ENCODE measurements at regions not wholly inside any gene's neighbourhood (a gene's known extent, or its start where the extent isn't known, plus 50 kb on each side); places are given as distances from the start of the nearest gene placed in this dataset.

- Histone ChIP-seq H2BK120ac (replicated peaks; ENCODE audit: low read depth, low read length) (no peak overlapping the region), H3K56ac (replicated peaks; ENCODE audit: insufficient read length, low read depth, low read length) (no peak overlapping the region), H2BK5ac (ENCODE audit: low read depth, low read length) (no peak overlapping the region), H3K4me3 (ENCODE audit: extremely low read depth in 1 of 4, insufficient read depth in 2 of 4, low read depth in 3 of 4, low read length in 4 of 4) (no peak overlapping the region), H2BK12ac (ENCODE audit: low read depth, low read length) (no peak overlapping the region), H3K27ac (ENCODE audit: low read depth, low read length) (no peak overlapping the region), H3K4me1 (replicated peaks in 1 of 4; ENCODE audit: control insufficient read depth in 3 of 4, insufficient read depth in 4 of 4, low read length in 3 of 4) (no peaks in the 10 kb centered on the region), H4K20me1 (replicated peaks in 1 of 2; ENCODE audit: control insufficient read depth in 1 of 2, insufficient read depth in 2 of 2, low read length in 2 of 2) (no peaks in the 10 kb centered on the region), H3K14ac (ENCODE audit: insufficient read length) (no peak overlapping the region), H2BK15ac (ENCODE audit: low read length) (no peak overlapping the region), H3K79me1 (ENCODE audit: low read depth, low read length) (no peaks in the 10 kb centered on the region), H3K4me2 (ENCODE audit: insufficient read depth in 1 of 2, low read depth in 2 of 2, low read length in 2 of 2) (no peak overlapping the region), H2AK5ac (ENCODE audit: low read depth, low read length) (no peak overlapping the region), H3K79me2 (ENCODE audit: control insufficient read depth in 1 of 2, insufficient read depth in 2 of 2, low read length in 2 of 2) (no peaks in the 10 kb centered on the region), H3K36me3 (ENCODE audit: control insufficient read depth in 2 of 4, insufficient read depth in 4 of 4, low read length in 3 of 4) (no peaks in the 10 kb centered on the region), H3K23ac (ENCODE audit: insufficient read length) (no peak overlapping the region), H3K9me3 (ENCODE audit: insufficient read depth in 2 of 2, low read depth in 1 of 2, low read length in 1 of 2) (no peaks in the 10 kb centered on the region), H2BK20ac (ENCODE audit: low read length) (no peak overlapping the region), H3K18ac (ENCODE audit: extremely low read depth, low read length) (no peak overlapping the region), H3K9ac (replicated peaks in 1 of 4; ENCODE audit: extremely low read depth in 1 of 4, low read depth in 3 of 4, low read length in 3 of 4) (no peak overlapping the region), H4K91ac (replicated peaks; ENCODE audit: insufficient read length, low read length) (no peak overlapping the region), H4K5ac (ENCODE audit: insufficient read length, low read depth, low read length) (no peak overlapping the region), H3K27me3 (replicated peaks in 1 of 4; ENCODE audit: control insufficient read depth in 3 of 4, extremely low read depth in 1 of 4, insufficient read depth in 3 of 4, low read length in 3 of 4) (no peaks in the 10 kb centered on the region), H4K8ac (ENCODE audit: extremely low read depth, insufficient read depth, low read length) (no peak overlapping the region), H2AFZ (ENCODE audit: low read length) (no peak overlapping the region), H3K4ac (replicated peaks; ENCODE audit: insufficient read length, low read depth, low read length) (no peak overlapping the region), H3K23me2 (ENCODE audit: low read depth, low read length) (no peaks in the 10 kb centered on the region)
- CTCF ChIA-PET (ENCODE audit: partially characterized antibody): interaction anchor here (1.6 to 2.6 kb wide), 2 partner anchors 10 to 115 kb away, joined by 5 to 14 read pairs; no protein-coding TSS in a partner anchor
- POLR2A ChIA-PET (ENCODE audit: partially characterized antibody): no interaction called here
- WGBS, 2 experiments (ENCODE audit: extremely low coverage in 1 of 2, insufficient coverage in 1 of 2, insufficient read length in 1 of 2, insufficient replicate concordance in 2 of 2, low coverage in 1 of 2, low lambda C conversion rate in 2 of 2, missing lambda C conversion rate in 1 of 2): 96% methylated on average over 15 of the region's 15 CpGs; no CpG with 5 or more reads in 1 of the 2 experiments
- FAIRE-seq (no peak), DNase-seq (ENCODE audit: low read depth in 1 of 2, low spot score in 2 of 2) (no peak)
- TF ChIP-seq CHD1 (IDR thresholded peaks at IDR 0.05; ENCODE audit: low read depth, low read length) (no peak), RFX5 (IDR thresholded peaks at IDR 0.05; ENCODE audit: borderline replicate concordance, low read depth, low read length) (no peak)
Measured at GRCh38 chr1:60271041-60271440, 197.5 kb upstream of the C1orf87 start.
